HCT116 (cell line): ENCODE measurements at regions not wholly inside any gene's neighbourhood (a gene's known extent, or its start where the extent isn't known, plus 50 kb on each side); places are given as distances from the start of the nearest gene placed in this dataset.

Source experiments
- ATAC-seq: fragments of 200-7000 bp; cut with Tn5 transposase; 2 replicates; pipeline ENCODE4 v1.9.1; 2020; ENCODE audit warnings: mild to moderate bottlenecking, moderate library complexity
- BruUV-seq: library from RNA; stranded (reverse); fragments of 400-500 nt; replicated peaks from 2 replicates; lab custom pipeline; 2021; lab: Mats Ljungman, UMichigan
- CTCF ChIA-PET: fragments of 300-600 bp; sonication (Branson Sonifier 250); formaldehyde crosslinking; loops from one replicate; lab custom pipeline; 2021; ENCODE audit warnings: antibody characterized with exemption; lab: Charles Lee
- POLR2A ChIA-PET: fragments of 300-600, 350-600 bp; sonication (Branson Sonifier 250); formaldehyde crosslinking; loops from one replicate; lab custom pipeline; 2021; ENCODE audit warnings: antibody characterized with exemption; lab: Charles Lee
- RAD21 ChIA-PET, 2 experiments: fragments of 300-600 bp; sonication (Branson Sonifier 250); formaldehyde crosslinking; loops; one replicate each; lab custom pipeline; 2023; ENCODE audit warnings: low total read pairs in 2 of 2; ENCODE audit not compliant: uncharacterized antibody in 2 of 2, unreplicated experiment in 2 of 2, low non-redundant PET in 1 of 2; lab: Charles Lee
- DNase-seq: peaks from one replicate; pipeline ENCODE4 v3.0.0-alpha.2; 2010; ENCODE audit warnings: low read depth, low spot score
- H2AFZ ChIP-seq: fragments of 200-600 bp; shearing (Covaris generic), sonication (generic); 2 replicates; pipeline ENCODE4 v1.6.1; 2017; ENCODE audit warnings: low read depth, mixed run types, mixed read lengths, antibody characterized with exemption, low read length; ENCODE audit not compliant: poor library complexity, severe bottlenecking
- H3K27ac ChIP-seq: 2 replicates; pipeline ENCODE4 v1.5.1; 2012; ENCODE audit warnings: low read depth, low read length
- H3K27me3 ChIP-seq: fragments of 200-600 bp; sonication (generic); 2 replicates; pipeline ENCODE4 v1.6.1; 2016; ENCODE audit warnings: mixed run types, low read length, mixed read lengths; ENCODE audit not compliant: insufficient read depth
- H3K36me3 ChIP-seq, 2 experiments: fragments of 200-500 bp in 1 of 2; fragments of 200-600 bp in 1 of 2; sonication (Bioruptor generic) in 1 of 2; sonication (generic) in 1 of 2; 2 replicates each; pipeline versions ENCODE4 v1.5.1 to v1.6.1; 2014 to 2016; ENCODE audit warnings: low read length in 2 of 2, inconsistent platforms in 1 of 2, mixed read lengths in 1 of 2, mixed run types in 1 of 2; ENCODE audit not compliant: insufficient read depth in 2 of 2, control insufficient read depth in 1 of 2
- H3K4me1 ChIP-seq, 2 experiments: fragments of 200-600 bp in 1 of 2; sonication (generic) in 1 of 2; 2 replicates each; pipeline versions ENCODE4 v1.5.1 to v1.6.1; 2012 to 2017; ENCODE audit warnings: low read length in 2 of 2, inconsistent platforms in 1 of 2, mild to moderate bottlenecking in 1 of 2, mixed read lengths in 1 of 2, mixed run types in 1 of 2, moderate library complexity in 1 of 2; ENCODE audit not compliant: insufficient read depth in 2 of 2, control insufficient read depth in 1 of 2
- H3K4me2 ChIP-seq: fragments of 200-600 bp; sonication (generic); 2 replicates; pipeline ENCODE4 v1.6.1; 2017; ENCODE audit warnings: mixed run types, low read length, mixed read lengths
- H3K4me3 ChIP-seq, 2 experiments: fragments of 200-600 bp in 1 of 2; sonication (generic) in 1 of 2; replicated peaks in 1 of 2; 2 replicates each; pipeline ENCODE4 v1.5.1; 2011 to 2016; ENCODE audit warnings: low read length in 2 of 2, control low read depth in 1 of 2, low read depth in 1 of 2, mild to moderate bottlenecking in 1 of 2, mixed read lengths in 1 of 2, mixed run types in 1 of 2
- H3K79me2 ChIP-seq: fragments of 200-600 bp; sonication (generic); 2 replicates; pipeline ENCODE4 v1.6.1; 2017; ENCODE audit warnings: mild to moderate bottlenecking, mixed run types, low read length, moderate library complexity, mixed read lengths; ENCODE audit not compliant: insufficient read depth
- H3K9ac ChIP-seq: fragments of 200-600 bp; sonication (generic); 2 replicates; pipeline ENCODE4 v1.6.1; 2016; ENCODE audit warnings: low read length, mixed read lengths
- H3K9me2 ChIP-seq: fragments of 200-600 bp; sonication (generic), shearing (Covaris generic); 2 replicates; pipeline ENCODE4 v1.6.1; 2017; ENCODE audit warnings: mixed run types, mild to moderate bottlenecking, moderate library complexity; ENCODE audit not compliant: insufficient read depth
- H3K9me3 ChIP-seq, 2 experiments: fragments of 200-500 bp in 1 of 2; fragments of 200-600 bp in 1 of 2; sonication (Bioruptor generic) in 1 of 2; sonication (generic) in 1 of 2; 2 replicates each; pipeline ENCODE4 v1.6.1; 2014 to 2017; ENCODE audit warnings: low read length in 2 of 2, mixed read lengths in 2 of 2, inconsistent platforms in 1 of 2, low read depth in 1 of 2, mild to moderate bottlenecking in 1 of 2, mixed run types in 1 of 2, moderate library complexity in 1 of 2; ENCODE audit not compliant: control insufficient read depth in 1 of 2, insufficient read depth in 1 of 2
- H4K20me1 ChIP-seq: fragments of 200-600 bp; sonication (generic), shearing (Covaris generic); 2 replicates; pipeline ENCODE4 v1.6.1; 2017; ENCODE audit warnings: mixed run types, mild to moderate bottlenecking, moderate library complexity; ENCODE audit not compliant: insufficient read depth
- CBX3 ChIP-seq: IDR thresholded peaks from 2 replicates; pipeline ENCODE4 v1.6.1; 2012; ENCODE audit warnings: low read depth
- CTCF ChIP-seq, 3 experiments: fragments of 200-600 bp in 1 of 3; sonication (generic) in 1 of 3; IDR thresholded peaks in 2 of 3; conservative IDR thresholded peaks in 1 of 3; 2 replicates each; pipeline ENCODE4 v1.5.1; 2012 to 2017; ENCODE audit warnings: low read depth in 2 of 3, low read length in 2 of 3, antibody characterized with exemption in 1 of 3, borderline replicate concordance in 1 of 3, control low read depth in 1 of 3, mild to moderate bottlenecking in 1 of 3, mixed read lengths in 1 of 3, mixed run types in 1 of 3, moderate library complexity in 1 of 3; ENCODE audit not compliant: insufficient read depth in 1 of 3
- ELF1 ChIP-seq: IDR thresholded peaks from 2 replicates; pipeline ENCODE4 v1.6.1; 2012; ENCODE audit warnings: low read depth, borderline replicate concordance
- FOSL1 ChIP-seq: IDR thresholded peaks from 2 replicates; pipeline ENCODE4 v1.6.1; 2012; ENCODE audit warnings: low read depth
- RAD21 ChIP-seq: IDR thresholded peaks from 2 replicates; pipeline ENCODE4 v1.6.1; 2012; ENCODE audit warnings: low read depth, mild to moderate bottlenecking
- TCF7L2 ChIP-seq: IDR thresholded peaks from 2 replicates; pipeline ENCODE4 v1.7.0; 2011; ENCODE audit warnings: borderline replicate concordance, inconsistent platforms; ENCODE audit not compliant: insufficient read depth, insufficient read length; ENCODE audit errors: extremely low read depth
- ZFX ChIP-seq: fragments of 450-650 bp; IDR thresholded peaks from 2 replicates; pipeline ENCODE4 v1.6.1; 2017
- intact Hi-C: fragments of 100-400 bp; cut with micrococcal nuclease; formaldehyde crosslinking; loops from 2 replicates; pipeline ENCODE4 v1.10.0; 2022
- TF ChIP-seq, protein P1 (sequence below): IDR thresholded peaks from 2 replicates; pipeline ENCODE4 v1.6.1; 2012; ENCODE audit warnings: low read depth

DNA sequence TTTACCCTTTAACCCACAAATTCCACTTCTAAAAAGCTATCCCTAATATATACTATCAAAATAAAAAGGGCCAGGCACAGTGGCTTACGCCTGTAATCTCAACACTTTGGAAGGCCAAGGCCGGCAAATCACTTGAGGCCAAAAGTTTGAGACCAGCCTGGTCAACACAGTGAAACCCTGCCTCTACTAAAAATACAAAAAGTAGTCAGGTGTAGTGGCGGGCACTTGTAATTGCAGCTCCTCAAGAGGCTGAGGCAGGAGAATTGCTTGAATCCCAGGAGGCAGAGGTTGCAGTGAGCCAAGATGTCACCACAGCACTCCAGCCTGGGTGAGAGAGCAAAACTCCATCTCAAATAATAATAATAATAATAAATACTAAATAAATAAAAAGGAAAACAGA is 82.5 kb downstream of the TRIM27 start:
- Histone ChIP-seq H3K36me3 (no peaks in the 10 kb centered on the region), H3K79me2 (no peaks in the 10 kb centered on the region), H2AFZ (peak overlapping the region; percentile 37), H3K4me2 (no peak overlapping the region), H3K27ac (no peak overlapping the region), H3K4me3 (no peak overlapping the region), H3K9me3 (no peaks in the 10 kb centered on the region), H3K4me1 (peaks cover 3 to 19% of the 10 kb centered on the region in 2 experiments; a peak in 3 of 4 replicates), H4K20me1 (no peaks in the 10 kb centered on the region), H3K27me3 (no peaks in the 10 kb centered on the region), H3K9me2 (no peaks in the 10 kb centered on the region), H3K9ac (no peak overlapping the region)
- ChIA-PET RAD21 (interaction anchor here in 1 of 2 experiments (0.6 kb wide), 1 partner anchor 83 kb away, joined by 4 read pairs; no protein-coding TSS in a partner anchor), CTCF (interaction anchor here (0.6 to 1.0 kb wide), 2 partner anchors 21 to 144 kb away, joined by 3 read pairs; no protein-coding TSS in a partner anchor), POLR2A (interaction anchor here (0.8 kb wide), 1 partner anchor 54 kb away, joined by 5 read pairs; no protein-coding TSS in a partner anchor)
- no peak for DNase-seq
- peak; percentile 10; the same call in 1 of the 2 replicates for ATAC-seq
- BruUV-seq, result no TSS peak
- TF ChIP-seq ZFX (no peak), CTCF (IDR thresholded peaks at IDR 0.05 in 2 of 3, conservative IDR thresholded peaks at IDR 0.05 in 1 of 3; ENCODE audit: borderline replicate concordance in 1 of 3, insufficient read depth in 1 of 3, low read depth in 2 of 3, low read length in 2 of 3) (peak in 2 of 3 experiments; percentile 27 to 28; a peak in 2 of 6 replicates), RAD21 (0 out of 2 replicates have a peak, but pooled peaks have one; percentile 4), FOSL1 (no peak), ELF1 (no peak), TCF7L2 (no peak), CBX3 (no peak)
- TF ChIP-seq, protein P1, sequence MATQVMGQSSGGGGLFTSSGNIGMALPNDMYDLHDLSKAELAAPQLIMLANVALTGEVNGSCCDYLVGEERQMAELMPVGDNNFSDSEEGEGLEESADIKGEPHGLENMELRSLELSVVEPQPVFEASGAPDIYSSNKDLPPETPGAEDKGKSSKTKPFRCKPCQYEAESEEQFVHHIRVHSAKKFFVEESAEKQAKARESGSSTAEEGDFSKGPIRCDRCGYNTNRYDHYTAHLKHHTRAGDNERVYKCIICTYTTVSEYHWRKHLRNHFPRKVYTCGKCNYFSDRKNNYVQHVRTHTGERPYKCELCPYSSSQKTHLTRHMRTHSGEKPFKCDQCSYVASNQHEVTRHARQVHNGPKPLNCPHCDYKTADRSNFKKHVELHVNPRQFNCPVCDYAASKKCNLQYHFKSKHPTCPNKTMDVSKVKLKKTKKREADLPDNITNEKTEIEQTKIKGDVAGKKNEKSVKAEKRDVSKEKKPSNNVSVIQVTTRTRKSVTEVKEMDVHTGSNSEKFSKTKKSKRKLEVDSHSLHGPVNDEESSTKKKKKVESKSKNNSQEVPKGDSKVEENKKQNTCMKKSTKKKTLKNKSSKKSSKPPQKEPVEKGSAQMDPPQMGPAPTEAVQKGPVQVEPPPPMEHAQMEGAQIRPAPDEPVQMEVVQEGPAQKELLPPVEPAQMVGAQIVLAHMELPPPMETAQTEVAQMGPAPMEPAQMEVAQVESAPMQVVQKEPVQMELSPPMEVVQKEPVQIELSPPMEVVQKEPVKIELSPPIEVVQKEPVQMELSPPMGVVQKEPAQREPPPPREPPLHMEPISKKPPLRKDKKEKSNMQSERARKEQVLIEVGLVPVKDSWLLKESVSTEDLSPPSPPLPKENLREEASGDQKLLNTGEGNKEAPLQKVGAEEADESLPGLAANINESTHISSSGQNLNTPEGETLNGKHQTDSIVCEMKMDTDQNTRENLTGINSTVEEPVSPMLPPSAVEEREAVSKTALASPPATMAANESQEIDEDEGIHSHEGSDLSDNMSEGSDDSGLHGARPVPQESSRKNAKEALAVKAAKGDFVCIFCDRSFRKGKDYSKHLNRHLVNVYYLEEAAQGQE, result no peak
- intact Hi-C loops, result no loop called here
